H9 (cell line): ENCODE measurements at regions not wholly inside any gene's neighbourhood (a gene's known extent, or its start where the extent isn't known, plus 50 kb on each side); places are given as distances from the start of the nearest gene placed in this dataset.
A peak's percentile ranks its signal among the peaks of the same experiment; 100 is the strongest.
"Not testable (repeated sequence)": the region's sequence is repeated elsewhere in the genome, so short reads cannot be mapped to it uniquely, and the experiment has no call there.

ENCODE experiments used
- DNase-seq: peaks from one replicate; pipeline ENCODE4 v3.0.0-alpha.2; 2017
- H2AFZ ChIP-seq: one replicate; pipeline ENCODE4 v1.6.1; 2013; ENCODE audit warnings: mild to moderate bottlenecking, low read length, control low read depth, moderate library complexity
- H2AK5ac ChIP-seq: 2 replicates; pipeline ENCODE4 v1.6.1; 2013; ENCODE audit warnings: low read length, control low read depth, mixed read lengths; ENCODE audit not compliant: insufficient read length
- H2BK120ac ChIP-seq: one replicate; pipeline ENCODE4 v1.6.1; 2013; ENCODE audit warnings: low read depth, mild to moderate bottlenecking, low read length, control low read depth, inconsistent platforms; ENCODE audit not compliant: poor library complexity, severe bottlenecking
- H2BK12ac ChIP-seq: 2 replicates; pipeline ENCODE4 v1.6.1; 2013; ENCODE audit warnings: low read length, control low read depth, mixed read lengths, low read depth; ENCODE audit not compliant: insufficient read length
- H2BK15ac ChIP-seq: 2 replicates; pipeline ENCODE4 v1.6.1; 2013; ENCODE audit warnings: low read depth, low read length, control low read depth
- H2BK20ac ChIP-seq: one replicate; pipeline ENCODE4 v1.6.1; 2013; ENCODE audit warnings: low read depth, mild to moderate bottlenecking, low read length, control low read depth, inconsistent platforms; ENCODE audit not compliant: poor library complexity, severe bottlenecking
- H2BK5ac ChIP-seq: 2 replicates; pipeline ENCODE4 v1.6.1; 2013; ENCODE audit warnings: low read length, control low read depth, mixed read lengths; ENCODE audit not compliant: insufficient read length
- H3K14ac ChIP-seq: 2 replicates; pipeline ENCODE4 v1.6.1; 2013; ENCODE audit warnings: low read length, control low read depth; ENCODE audit not compliant: insufficient read depth
- H3K18ac ChIP-seq: 2 replicates; pipeline ENCODE4 v1.6.1; 2013; ENCODE audit warnings: low read depth, mild to moderate bottlenecking, mixed read lengths, low read length, control low read depth; ENCODE audit not compliant: insufficient read length
- H3K23ac ChIP-seq: 2 replicates; pipeline ENCODE4 v1.6.1; 2013; ENCODE audit warnings: low read length, control low read depth, mixed read lengths, low read depth; ENCODE audit not compliant: insufficient read length
- H3K23me2 ChIP-seq: 2 replicates; pipeline ENCODE4 v1.6.1; 2013; ENCODE audit warnings: low read depth, mild to moderate bottlenecking, mixed read lengths, low read length, control low read depth; ENCODE audit not compliant: insufficient read length, poor library complexity, severe bottlenecking
- H3K27ac ChIP-seq: 2 replicates; pipeline ENCODE4 v1.5.1; 2013; ENCODE audit warnings: low read length, control low read depth, mixed read lengths, low read depth; ENCODE audit not compliant: insufficient read length
- H3K27me3 ChIP-seq: 2 replicates; pipeline ENCODE4 v1.6.1; 2013; ENCODE audit warnings: low read length, control low read depth, inconsistent platforms; ENCODE audit not compliant: insufficient read depth
- H3K4ac ChIP-seq: 2 replicates; pipeline ENCODE4 v1.6.1; 2013; ENCODE audit warnings: low read depth, mild to moderate bottlenecking, control low read depth, inconsistent platforms, low read length, moderate library complexity
- H3K4me1 ChIP-seq: 2 replicates; pipeline ENCODE4 v1.6.1; 2013; ENCODE audit warnings: low read length, control low read depth, inconsistent platforms; ENCODE audit not compliant: insufficient read depth
- H3K4me2 ChIP-seq: 2 replicates; pipeline ENCODE4 v1.6.1; 2013; ENCODE audit warnings: low read length, control low read depth, mixed read lengths; ENCODE audit not compliant: insufficient read length, insufficient read depth
- H3K56ac ChIP-seq: 2 replicates; pipeline ENCODE4 v1.6.1; 2013; ENCODE audit warnings: low read depth, mild to moderate bottlenecking, mixed read lengths, low read length, control low read depth; ENCODE audit not compliant: insufficient read length
- H3K79me1 ChIP-seq: 2 replicates; pipeline ENCODE4 v1.6.1; 2013; ENCODE audit warnings: low read depth, mild to moderate bottlenecking, moderate library complexity, low read length, control low read depth, inconsistent platforms; ENCODE audit not compliant: insufficient read depth, poor library complexity, severe bottlenecking
- H3K79me2 ChIP-seq: 2 replicates; pipeline ENCODE4 v1.6.1; 2013; ENCODE audit warnings: low read length, control low read depth, inconsistent platforms; ENCODE audit not compliant: insufficient read depth
- H3K9ac ChIP-seq: 2 replicates; pipeline ENCODE4 v1.6.1; 2013; ENCODE audit warnings: low read length, control low read depth, mixed read lengths; ENCODE audit not compliant: insufficient read length; ENCODE audit errors: extremely low read depth
- H3K9me3 ChIP-seq: one replicate; pipeline ENCODE4 v1.6.1; 2013; ENCODE audit warnings: low read depth, low read length, inconsistent platforms; ENCODE audit not compliant: control insufficient read depth
- H3T11ph ChIP-seq: one replicate; pipeline ENCODE4 v1.6.1; 2013; ENCODE audit warnings: mild to moderate bottlenecking, low read length, control low read depth, inconsistent platforms
- H4K20me1 ChIP-seq: one replicate; pipeline ENCODE4 v1.6.1; 2013; ENCODE audit not compliant: control insufficient read depth, insufficient read length, insufficient read depth
- H4K5ac ChIP-seq: 2 replicates; pipeline ENCODE4 v1.6.1; 2013; ENCODE audit warnings: low read depth, mild to moderate bottlenecking, mixed read lengths, low read length, control low read depth; ENCODE audit not compliant: insufficient read length
- H4K8ac ChIP-seq: replicated peaks from 2 replicates; pipeline ENCODE4 v1.6.1; 2013; ENCODE audit warnings: low read length, control low read depth, mixed read lengths, low read depth; ENCODE audit not compliant: insufficient read length
- H4K91ac ChIP-seq: 2 replicates; pipeline ENCODE4 v1.6.1; 2013; ENCODE audit warnings: low read depth, mild to moderate bottlenecking, moderate library complexity, mixed read lengths, low read length, control low read depth; ENCODE audit not compliant: insufficient read length
- H3K27ac Mint-ChIP-seq, 3 experiments: 2 replicates in 2 of 3; 3 replicates in 1 of 3; pipeline ENCODE4 v1.8.0; 2020 to 2021; ENCODE audit warnings: mixed read lengths in 3 of 3, mild to moderate bottlenecking in 1 of 3, moderate library complexity in 1 of 3
- H3K27me3 Mint-ChIP-seq: 2 replicates; pipeline ENCODE4 v1.8.0; 2021; ENCODE audit warnings: low read depth, mild to moderate bottlenecking, moderate library complexity, mixed read lengths
- H3K36me3 Mint-ChIP-seq, 3 experiments: 2 replicates in 2 of 3; 3 replicates in 1 of 3; pipeline ENCODE4 v1.8.0; 2020 to 2021; ENCODE audit warnings: low read depth in 3 of 3, mixed read lengths in 3 of 3; ENCODE audit not compliant: insufficient read depth in 1 of 3
- H3K4me1 Mint-ChIP-seq, 2 experiments: 2 replicates each; pipeline ENCODE4 v1.8.0; 2020; ENCODE audit warnings: mixed read lengths in 2 of 2
- H3K4me3 Mint-ChIP-seq, 2 experiments: 2 replicates in 1 of 2; 3 replicates in 1 of 2; pipeline ENCODE4 v1.8.0; 2020 to 2021; ENCODE audit warnings: mild to moderate bottlenecking in 2 of 2, mixed read lengths in 2 of 2, moderate library complexity in 1 of 2
- H3K9me3 Mint-ChIP-seq, 2 experiments: 2 replicates in 1 of 2; 3 replicates in 1 of 2; pipeline ENCODE4 v1.8.0; 2020; ENCODE audit warnings: mild to moderate bottlenecking in 2 of 2, mixed read lengths in 2 of 2, moderate library complexity in 1 of 2
- CTCF ChIP-seq: fragments of 200-600 bp; sonication (generic); conservative IDR thresholded peaks from 3 replicates; pipeline ENCODE4 v1.8.0; 2021; ENCODE audit warnings: antibody characterized with exemption, mild to moderate bottlenecking
- WGBS: extraction: QIAGEN DNeasy Blood & Tissue Kit; methylation state at CpG from one replicate; pipeline ENCODE4 v1.1.7; 2013; ENCODE audit warnings: missing lambda C conversion rate, low lambda C conversion rate, mixed read lengths; ENCODE audit not compliant: insufficient read length; ENCODE audit errors: extremely low coverage; 5-methylcytosine and 5-hydroxymethylcytosine counted together

- H2BK12ac ChIP-seq = no peak overlapping the region
- H3K4ac ChIP-seq = no peak overlapping the region
- H3K4me2 ChIP-seq = no peak overlapping the region
- H2BK120ac ChIP-seq = no peak overlapping the region
- no peaks in the 10 kb centered on the region for H3K23me2 ChIP-seq
- no peak for TF ChIP-seq CTCF
- WGBS = no CpG with 5 or more reads among the region's 6 CpGs
- Mint-ChIP-seq H3K36me3 (no peaks in the 10 kb centered on the region; a peak in 1 of 7 replicates), H3K27ac (peak overlapping the region in 2 of 3 experiments; percentile 14 to 36; a peak in 1 of 7 replicates), H3K4me3 (no peak overlapping the region), H3K4me1 (peaks cover 23 to 25% of the 10 kb centered on the region in 2 experiments), H3K9me3 (no peaks in the 10 kb centered on the region; a peak in 1 of 5 replicates), H3K27me3 (no peaks in the 10 kb centered on the region; the same call in 1 of the 2 replicates)
- H3K27ac ChIP-seq = no peak overlapping the region
- H3K56ac ChIP-seq = no peak overlapping the region
- no peak overlapping the region for H2BK15ac ChIP-seq
- H3K79me1 ChIP-seq = no peaks in the 10 kb centered on the region
- no peaks in the 10 kb centered on the region for H3K27me3 ChIP-seq
- H3K4me1 ChIP-seq = no peaks in the 10 kb centered on the region
- H3K9ac ChIP-seq = no peak overlapping the region
- H4K8ac ChIP-seq = no peak overlapping the region
- no peak overlapping the region for H4K5ac ChIP-seq
- H3T11ph ChIP-seq = no peak overlapping the region
- no peak overlapping the region for H2AK5ac ChIP-seq
- no peaks in the 10 kb centered on the region for H3K79me2 ChIP-seq
- H2BK5ac ChIP-seq = no peak overlapping the region
- no peak overlapping the region for H3K18ac ChIP-seq
- no peak overlapping the region for H2AFZ ChIP-seq
- H2BK20ac ChIP-seq = no peak overlapping the region
- H3K23ac ChIP-seq = no peak overlapping the region
- H4K91ac ChIP-seq = no peak overlapping the region
- H3K14ac ChIP-seq = no peak overlapping the region
- no peaks in the 10 kb centered on the region for H4K20me1 ChIP-seq
- no peak for DNase-seq
- H3K9me3 ChIP-seq = no peaks in the 10 kb centered on the region
Measured at GRCh38 chr13:21304256-21304655, 127.8 kb downstream of the MRPL57 start.

GRCh38 chr13:21306300-21307073, 130.0 kb downstream of the MRPL57 start:
- not testable (repeated sequence) for H3K79me1 ChIP-seq, H3K4me3 Mint-ChIP-seq, H3K9me3 ChIP-seq, H3K4me1 ChIP-seq, H3K23ac ChIP-seq, H2BK5ac ChIP-seq, H2AK5ac ChIP-seq, H3K79me2 ChIP-seq, H3K18ac ChIP-seq, DNase-seq, H4K8ac ChIP-seq, H3T11ph ChIP-seq, H2BK15ac ChIP-seq, H3K9me3 Mint-ChIP-seq, H3K4ac ChIP-seq, H2AFZ ChIP-seq, H4K5ac ChIP-seq, H3K36me3 Mint-ChIP-seq, H3K14ac ChIP-seq, H2BK120ac ChIP-seq, H4K91ac ChIP-seq, H3K9ac ChIP-seq, H4K20me1 ChIP-seq, H2BK12ac ChIP-seq, H3K27ac ChIP-seq, H3K23me2 ChIP-seq, H2BK20ac ChIP-seq, H3K27me3 Mint-ChIP-seq, H3K27me3 ChIP-seq, H3K56ac ChIP-seq, H3K4me2 ChIP-seq
- peak overlapping the region in 1 of 3 experiments; percentile 62; a peak in 2 of 7 replicates for H3K27ac Mint-ChIP-seq
- H3K4me1 Mint-ChIP-seq = peaks cover 17 to 19% of the 10 kb centered on the region in 2 experiments
- no CpG with 5 or more reads among the region's 12 CpGs for WGBS
